NCI-H1105 treated with DMSO at 0.1 percent for 48 hours (cell line): ENCODE measurements at regions not wholly inside any gene's neighbourhood (a gene's known extent, or its start where the extent isn't known, plus 50 kb on each side); places are given as distances from the start of the nearest gene placed in this dataset.

Experiments
- DNase-seq: peaks from one replicate; lab custom pipeline; 2025; lab: John Stamatoyannopoulos, UW

DNA sequence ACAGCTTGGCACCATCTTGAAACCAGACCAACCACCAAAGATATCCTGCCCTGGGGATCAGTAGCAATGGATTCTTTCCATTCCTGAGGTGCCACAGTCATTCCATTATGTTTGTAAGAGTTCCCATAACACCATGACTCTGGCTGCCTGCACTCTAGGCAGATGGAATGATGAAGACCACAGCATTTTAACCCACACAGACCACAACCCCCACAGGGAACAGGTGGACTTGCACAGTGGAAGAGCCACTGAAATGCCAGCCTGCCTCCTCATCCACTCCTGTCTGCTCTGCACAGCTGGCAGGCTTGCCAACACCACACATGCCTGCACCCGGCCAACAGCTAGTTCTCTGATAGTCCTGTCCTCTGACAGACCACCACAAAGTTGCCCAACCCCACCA lies 2362.2 kb upstream of the AGA start:
- no peak for DNase-seq

DNA sequence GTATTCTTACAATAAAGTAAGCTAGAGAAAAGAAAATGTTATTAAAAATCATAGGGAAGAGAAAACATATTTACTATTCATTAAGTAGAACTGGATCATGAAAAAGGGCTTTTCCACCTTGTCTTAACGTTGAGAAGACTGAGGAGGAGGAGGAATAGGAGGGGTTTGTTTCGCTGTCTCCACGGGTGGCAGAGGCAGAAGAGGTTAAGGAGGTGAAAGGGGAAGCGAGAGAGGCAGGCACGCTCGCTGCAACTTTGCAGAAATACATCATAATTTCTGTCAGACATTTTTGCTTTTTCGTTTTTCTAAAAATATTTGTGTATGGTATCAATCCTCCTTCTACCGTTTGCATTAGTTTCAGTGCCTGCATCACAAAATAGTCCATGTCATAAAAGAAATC lies 2375.1 kb upstream of the AGA start:
- no peak for DNase-seq

DNA sequence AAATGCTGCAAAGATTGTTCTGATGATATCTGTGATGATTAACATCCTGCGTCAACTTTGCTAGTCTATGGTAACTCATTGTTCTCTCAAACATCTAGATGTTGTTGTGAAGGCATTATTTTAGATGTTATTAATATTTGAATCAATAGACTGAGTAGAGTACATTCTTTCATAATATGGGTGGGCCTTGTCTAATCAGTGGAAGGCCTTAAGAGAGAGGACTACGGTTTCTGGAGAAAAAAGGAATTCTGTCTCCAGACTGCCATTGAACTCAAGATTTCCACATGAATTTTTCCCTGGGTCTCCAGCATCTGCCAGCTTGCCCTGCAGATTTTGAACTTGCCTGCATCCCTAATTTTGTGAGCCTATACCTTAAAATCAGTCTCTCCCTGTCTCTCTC lies 2381.1 kb upstream of the AGA start:
- DNase-seq, result no peak

DNA sequence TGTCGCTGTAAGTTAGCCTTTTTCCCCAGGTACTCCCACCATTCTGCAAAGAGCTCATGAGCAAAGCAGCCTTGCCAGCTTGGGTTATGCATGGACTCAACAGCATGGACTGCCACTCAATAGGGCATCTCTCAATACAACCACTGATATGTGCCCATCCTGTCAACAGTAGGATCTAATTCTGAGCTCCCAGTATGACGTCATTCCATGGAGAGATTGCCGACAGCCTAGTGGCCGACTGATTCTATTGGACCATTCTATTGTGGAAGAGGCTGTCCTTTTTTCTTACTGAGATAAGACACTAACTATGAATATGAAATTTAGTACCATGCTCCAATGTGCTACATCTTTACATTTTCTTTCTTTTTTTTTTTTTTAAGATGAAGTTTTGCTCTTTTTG lies 2389.0 kb upstream of the AGA start:
- no peak for DNase-seq

DNA sequence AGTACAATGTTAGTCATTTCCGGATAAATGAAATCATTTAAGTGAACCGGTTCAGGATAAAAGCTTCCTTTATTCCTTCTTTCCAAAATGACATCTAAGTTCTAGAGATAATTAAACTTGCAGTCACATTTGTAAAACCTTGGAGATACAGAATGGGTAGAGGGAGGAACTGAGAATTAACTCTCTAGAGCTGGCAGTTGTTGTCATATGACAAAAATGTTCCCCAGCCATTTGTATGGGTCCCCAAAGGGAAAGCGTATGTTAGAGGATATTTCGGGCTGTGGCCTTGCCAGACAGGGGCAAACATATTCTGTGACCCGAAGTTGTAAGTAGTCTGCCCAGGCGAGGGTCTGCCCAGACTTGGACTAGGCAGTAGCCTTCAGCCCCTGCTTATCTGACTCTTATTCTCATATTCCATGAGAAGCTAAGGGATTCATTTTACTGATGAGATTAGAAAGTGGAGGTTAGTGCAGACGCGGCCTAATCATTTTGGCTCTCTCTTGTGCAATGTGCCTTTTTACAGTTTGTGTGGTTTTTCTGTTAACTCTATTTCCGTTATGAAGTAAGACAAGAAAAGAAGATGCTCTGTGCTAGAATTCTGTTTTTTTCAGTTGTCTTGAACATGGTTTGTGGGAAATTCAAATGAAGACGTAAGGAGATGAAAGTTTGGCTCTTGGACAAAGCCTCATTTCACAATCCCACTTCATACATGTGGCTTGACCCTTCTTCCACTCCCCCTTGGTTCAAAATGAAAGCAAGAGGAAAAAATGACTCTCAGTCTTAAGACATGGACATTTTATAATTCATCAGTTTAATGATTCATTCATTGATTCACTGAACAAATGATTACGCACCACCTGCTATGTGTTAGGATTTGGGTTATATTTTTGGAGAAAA lies 2394.2 kb upstream of the AGA start:
- DNase-seq, result no peak

DNA sequence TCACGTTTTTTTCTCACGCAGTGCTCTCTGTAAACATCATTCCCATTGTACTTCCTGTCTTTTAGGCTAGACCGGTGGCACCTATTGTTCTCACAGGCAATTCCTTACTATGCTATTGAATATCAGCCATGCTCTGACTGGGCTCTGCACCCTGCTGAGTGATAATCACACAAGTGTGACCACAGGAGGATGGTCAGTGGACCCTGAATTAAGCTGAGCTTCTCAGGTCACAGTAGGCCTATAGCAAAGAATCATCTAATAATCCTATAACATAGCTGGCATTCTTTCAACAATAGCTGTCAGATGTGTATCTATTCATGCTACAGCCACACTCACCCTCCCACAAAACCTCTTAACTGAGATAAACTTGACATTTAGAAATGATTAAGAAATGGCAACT lies 2399.8 kb upstream of the TENM3 start:
- no peak for DNase-seq

DNA sequence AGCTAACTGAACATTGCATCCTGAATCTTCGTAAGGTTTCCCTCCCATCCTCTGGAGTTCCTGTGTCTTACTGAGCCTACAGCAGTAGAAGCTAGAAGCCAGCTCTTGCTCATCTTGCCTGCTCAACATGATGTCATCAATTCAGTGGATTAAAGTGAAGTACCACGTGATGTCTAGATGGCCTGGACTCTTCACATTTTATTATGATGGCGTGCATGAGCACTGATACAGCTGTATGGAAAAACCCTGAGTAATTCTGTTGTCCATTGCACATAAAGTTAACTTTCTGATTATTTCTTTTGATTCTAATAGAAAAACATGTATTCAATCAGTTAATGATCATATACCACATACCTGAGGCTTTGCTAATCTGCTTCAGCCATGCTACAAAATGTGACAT lies 2387.7 kb upstream of the TENM3 start:
- no peak for DNase-seq

DNA sequence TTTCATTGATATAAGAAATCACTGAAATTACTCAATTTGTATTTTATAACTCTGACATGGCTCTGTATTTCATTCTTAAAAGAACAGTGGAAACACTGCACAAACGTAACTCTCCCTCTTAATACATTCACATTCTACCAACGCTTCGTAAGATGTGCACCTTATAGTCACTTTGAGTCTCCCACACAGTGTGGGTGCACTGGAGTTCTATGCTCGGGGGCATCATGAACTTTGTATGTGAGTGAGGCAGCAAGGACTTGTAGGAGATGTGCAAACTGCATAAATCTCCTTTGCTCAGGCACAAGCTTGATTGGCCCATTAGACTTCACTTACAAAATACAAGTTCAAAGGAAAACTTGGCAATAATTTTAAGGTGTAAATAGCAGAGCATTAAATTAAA lies 2385.0 kb upstream of the TENM3 start:
- DNase-seq, result no peak

DNA sequence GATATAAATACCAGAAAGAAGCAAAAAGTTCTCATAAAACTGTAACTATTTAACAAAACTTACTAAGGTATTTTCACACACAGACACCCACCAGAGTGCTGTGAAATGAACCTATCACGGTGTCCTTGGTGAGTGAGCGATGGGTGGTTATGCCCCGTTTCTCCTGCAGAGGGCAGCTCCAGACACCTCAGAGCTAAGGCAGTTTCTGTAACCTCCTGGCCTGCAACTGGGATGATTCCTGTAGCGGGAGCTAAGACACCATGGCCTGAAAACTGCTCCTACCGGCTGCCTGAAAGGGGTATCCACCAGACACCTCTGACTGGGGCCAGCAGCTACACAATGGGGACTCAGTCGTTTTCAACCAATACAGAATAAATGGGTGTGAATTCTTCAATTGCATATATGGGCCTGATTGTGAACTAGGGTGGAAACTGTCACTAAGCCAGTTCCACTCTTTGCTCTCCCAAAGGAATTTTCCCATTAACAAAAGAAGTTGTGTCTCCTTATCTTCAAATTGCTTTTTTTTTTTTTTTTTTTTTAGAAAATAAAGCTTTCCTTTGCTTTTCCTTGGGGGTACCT lies 2375.8 kb upstream of the TENM3 start:
- peak; percentile 31 for DNase-seq

DNA sequence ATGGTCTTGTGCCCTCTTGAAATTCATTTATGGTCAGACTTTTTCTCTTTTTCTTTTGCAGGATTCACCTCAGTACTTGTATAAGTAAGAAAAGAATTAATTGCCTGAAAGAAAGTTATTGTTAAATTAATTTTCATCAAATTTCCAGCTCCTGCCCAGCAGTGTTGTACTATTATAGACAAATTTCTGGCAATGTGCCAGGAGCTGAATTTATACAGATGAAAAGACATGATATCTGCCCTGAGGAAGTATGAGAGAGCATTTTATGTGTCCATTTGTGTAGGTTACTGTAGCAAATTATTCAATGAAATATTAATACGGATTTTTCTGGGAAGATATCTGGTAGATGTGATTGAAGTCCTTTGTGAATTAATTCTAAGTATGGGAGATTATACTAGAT lies 2371.5 kb upstream of the TENM3 start:
- DNase-seq, result no peak

DNA sequence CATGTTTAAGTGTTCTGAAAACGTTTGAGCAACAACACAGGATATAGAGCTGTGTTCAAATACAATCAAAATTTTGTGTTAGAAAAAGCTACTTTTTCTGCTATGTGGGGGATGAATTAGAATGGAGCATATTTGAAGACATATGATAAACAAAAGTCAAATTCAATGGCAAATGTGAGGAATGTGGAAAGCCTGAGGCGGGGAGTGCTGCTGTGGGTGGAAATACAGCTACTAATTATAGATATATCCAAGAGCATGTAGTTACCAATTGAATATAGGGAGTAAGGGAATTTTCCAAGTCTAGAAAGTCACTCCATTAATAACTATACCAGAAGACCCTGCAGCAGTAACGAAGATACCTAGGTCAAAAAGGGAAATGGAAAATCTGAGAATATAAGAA lies 2370.4 kb upstream of the TENM3 start:
- DNase-seq, result no peak

DNA sequence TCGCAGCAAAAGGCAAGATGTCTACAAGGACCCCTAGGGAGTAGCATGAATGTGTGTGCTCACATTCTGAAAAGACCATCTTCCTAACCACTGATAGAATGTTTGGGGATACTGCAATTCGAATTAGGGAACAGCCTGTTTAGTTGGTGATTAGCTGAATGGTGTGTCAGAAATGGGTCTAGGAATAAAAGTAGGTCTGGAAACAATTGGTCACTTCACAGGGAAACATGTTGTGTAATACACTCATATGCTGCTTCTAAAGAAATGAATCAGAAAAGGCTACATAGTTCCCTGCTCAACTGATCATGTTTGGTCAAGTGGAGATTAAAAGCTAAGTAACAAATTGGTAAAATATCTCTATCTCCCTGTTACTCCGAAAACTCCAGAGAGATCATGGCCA lies 2362.4 kb upstream of the TENM3 start:
- no peak for DNase-seq

DNA sequence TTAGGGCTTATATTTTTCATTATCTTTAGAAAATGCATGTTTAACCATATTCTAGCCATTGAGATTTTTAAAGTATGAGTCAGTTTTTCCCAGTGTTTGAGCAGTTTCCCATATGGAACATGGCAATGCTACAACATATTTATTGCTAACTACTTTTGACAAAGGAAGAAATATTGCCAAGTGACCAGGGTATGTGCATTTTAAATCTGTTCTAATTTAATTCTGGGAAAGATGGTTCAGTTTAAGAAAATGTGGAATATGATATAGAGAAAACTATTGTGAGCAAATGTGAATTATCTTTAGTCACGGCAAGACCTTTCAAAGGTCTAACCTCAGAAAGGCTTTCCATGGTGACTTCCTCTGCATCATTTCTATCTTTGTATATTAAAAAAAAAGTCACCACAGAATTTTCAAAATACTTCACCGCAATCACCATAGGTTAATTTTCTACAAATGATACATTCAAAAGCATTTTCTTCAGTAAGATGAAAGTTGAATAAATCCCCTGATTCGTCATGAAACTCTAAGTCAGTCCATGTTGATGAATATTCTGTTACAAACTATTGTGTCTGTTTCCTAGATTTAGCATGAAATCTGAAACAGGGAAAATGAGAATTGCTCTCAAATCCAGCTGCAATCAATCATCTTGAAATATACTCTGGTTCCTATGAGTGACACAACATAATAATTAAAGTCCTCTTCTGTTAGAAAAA lies 2349.0 kb upstream of the TENM3 start:
- DNase-seq, result no peak

DNA sequence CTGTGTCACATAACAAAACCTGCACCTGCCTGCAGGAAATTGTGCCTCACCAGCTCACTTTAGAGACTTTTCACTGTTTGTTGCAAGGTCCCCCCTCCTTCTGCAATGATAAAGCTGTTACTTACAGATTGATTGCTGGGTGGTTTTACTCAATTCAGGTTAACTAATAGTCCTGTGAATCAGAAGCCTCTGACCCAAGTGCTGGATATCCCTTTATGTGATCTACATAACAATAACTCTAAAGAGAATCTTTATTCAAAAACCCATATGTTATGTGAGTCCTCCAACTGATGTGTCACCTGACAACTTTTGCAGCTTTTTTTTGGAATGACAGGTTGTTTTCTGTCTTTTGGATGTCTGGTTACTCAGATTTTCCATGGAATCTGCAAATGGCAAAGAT lies 2323.6 kb upstream of the TENM3 start:
- no peak for DNase-seq

DNA sequence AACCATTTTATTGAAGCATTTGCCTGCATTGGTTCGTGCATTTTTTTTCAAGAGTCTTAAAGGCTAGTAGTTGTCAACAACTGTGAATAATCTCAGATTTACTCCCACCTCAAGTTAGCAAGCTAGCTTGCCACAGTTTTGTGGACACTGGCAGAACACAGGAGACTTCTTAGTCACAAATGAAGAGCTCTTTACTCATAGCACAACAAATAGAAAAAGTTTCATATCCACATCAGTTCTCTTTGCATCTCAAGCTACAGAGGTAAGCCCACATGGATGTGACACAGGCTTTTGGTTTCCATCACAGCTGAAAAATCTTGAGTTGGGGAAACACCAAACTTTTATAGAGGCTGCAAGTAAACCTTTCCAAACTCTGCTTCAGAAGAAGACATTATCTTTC lies 2315.7 kb upstream of the TENM3 start:
- DNase-seq, result no peak

DNA sequence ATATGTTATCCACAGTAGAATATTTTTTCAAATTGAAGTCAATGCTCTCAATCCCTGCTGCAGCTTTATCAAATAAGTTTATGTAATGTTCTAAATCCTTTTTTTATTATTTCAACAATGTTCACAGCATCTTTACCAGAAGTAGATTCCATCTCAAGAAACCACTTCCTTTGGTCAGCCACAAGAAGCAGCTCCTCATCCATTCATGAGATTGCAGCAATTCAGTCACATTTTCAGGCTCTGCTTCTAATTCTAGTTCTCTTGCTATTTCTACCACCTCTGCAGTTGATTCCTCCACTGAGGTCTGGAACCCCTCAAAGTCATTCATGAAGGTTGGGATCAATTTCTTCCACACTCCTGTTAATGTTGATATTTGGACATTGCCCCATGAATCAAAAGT lies 2301.3 kb upstream of the TENM3 start:
- no peak for DNase-seq

DNA sequence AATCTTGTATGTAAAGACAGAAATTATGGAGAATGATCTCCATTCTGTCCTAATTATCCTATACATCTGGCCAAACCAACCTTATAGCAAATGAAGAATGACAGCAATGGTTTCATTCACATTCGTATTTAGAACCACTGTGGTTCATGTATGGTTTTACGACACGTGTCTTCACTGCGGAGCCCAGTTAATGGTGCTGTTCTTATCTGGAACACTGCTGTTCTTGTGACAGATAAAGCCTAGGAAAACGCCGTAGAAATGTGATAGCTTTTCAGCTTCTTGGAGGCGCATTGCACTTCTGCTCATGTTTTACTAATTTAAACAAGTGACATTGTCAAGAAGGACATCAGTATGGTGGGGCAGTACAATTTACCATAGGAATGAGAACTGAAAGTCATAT lies 2266.4 kb upstream of the TENM3 start:
- no peak for DNase-seq

DNA sequence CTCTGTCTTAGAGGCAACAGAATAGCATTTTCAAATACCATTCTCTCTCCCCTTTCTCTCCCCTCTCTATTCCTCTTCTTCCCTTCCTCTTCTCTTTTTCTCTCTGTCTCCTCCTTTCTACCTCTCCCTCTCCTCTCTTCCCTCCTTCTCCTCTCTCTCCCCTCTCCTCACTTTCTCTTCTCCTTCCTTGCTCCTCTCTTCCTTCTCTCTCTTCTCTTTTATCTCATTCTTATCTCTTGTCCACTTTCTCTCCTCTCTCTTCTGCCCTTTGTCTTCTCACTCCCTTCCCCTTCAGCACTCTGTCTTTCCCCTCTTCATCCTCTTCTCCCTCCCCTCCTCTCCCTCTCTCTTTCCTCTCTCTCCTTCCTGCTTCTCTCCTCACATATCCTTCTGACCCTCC lies 2265.8 kb upstream of the TENM3 start:
- no peak for DNase-seq

DNA sequence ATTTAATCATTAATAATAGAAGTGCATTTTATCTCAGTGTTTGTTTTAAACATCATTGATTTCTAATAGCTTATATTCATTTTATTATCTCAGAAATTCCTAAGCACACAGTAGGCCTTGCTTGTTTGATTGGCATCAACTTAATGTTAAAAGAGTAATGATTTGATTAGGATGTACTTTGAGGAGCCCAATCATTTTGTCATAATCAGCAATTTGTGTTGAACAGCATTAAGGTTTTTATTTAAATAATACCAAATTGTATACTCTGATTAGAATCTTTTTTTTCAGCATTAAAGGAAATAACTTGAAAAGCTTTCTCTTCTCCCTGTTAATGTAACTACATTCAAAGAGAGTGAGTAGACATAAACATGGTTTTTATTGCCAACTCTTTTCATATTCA lies 2262.0 kb upstream of the TENM3 start:
- DNase-seq, result no peak

DNA sequence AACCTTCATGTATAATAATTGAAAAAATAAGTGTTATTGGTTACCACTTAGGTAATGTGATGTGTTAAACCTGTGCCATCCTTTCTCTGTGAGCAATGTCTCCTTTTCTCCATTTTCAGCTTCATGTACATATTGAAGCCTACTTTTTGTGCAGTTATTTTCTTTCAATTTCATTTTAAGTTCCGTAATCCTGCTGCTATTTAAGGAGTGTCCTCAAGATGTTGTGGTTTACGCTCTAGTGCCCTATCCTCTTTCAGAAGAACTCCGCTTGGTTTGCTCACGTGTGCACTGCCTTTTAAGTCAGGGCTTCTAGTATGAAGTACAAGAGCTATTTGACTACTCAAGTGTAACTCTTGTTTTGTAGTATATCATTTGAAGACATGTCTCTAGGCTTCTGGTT lies 2253.2 kb upstream of the TENM3 start:
- DNase-seq, result no peak

DNA sequence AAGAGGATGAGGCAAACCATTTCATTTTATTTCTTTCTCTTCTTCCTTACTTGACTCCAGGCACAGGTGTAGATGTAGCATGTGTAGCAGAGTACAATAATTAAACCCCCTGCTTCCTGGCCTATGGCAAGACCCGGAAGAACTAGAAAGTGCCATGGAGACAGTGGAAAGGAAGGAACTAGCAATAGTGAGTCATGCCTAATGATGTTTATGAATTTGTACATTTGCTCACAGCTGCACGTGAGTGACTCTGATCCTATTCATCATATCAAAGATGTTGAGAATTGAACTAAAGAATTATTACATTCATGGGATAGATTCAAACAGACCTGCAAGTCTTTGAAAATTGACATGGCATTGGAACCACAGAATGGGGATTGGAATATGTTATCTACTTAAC lies 2233.9 kb upstream of the TENM3 start:
- DNase-seq, result no peak

DNA sequence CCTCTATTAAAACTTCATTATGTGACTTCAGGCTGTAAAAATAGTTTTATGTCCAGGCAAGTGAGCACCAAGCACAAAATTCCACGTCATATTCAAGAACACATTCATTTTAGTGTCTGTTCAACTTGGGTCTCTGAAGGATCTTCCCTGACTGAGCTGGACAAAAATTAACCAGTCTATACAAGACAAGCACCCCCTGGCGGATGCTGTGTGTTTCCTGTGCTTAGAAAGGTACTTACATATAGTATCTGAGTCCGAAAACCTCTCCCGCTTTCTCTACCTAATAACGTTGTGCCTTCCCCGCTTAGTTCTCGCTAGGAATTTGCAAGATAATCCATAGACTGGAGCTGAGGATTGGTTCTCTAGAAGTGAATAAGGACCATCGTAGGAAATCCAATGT lies 2214.5 kb upstream of the TENM3 start:
- DNase-seq, result no peak

DNA sequence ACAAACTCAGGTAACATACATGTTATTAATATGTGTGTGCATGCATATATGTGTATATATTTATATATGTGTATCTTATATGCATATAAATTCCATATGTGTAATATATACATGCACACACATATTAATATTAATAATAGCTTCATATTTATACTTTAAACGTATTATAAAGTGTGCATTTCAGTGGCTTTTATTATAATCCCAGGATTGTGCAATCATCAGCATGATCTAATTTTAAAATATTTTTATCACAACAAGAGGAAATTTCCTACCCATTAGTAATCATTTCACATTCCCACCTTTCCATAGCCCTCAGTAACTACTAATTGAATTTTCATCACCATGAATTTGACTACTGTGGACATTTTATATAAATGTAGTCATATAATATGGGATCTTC lies 2211.9 kb upstream of the TENM3 start:
- DNase-seq, result no peak
